ENCODE measurements at regions not wholly inside any gene's neighbourhood (a gene's known extent, or its start where the extent isn't known, plus 50 kb on each side); places are given as distances from the start of the nearest gene placed in this dataset.
A peak's percentile ranks its signal among the peaks of the same experiment; 100 is the strongest.
"Not testable (repeated sequence)": the region's sequence is repeated elsewhere in the genome, so short reads cannot be mapped to it uniquely, and the experiment has no call there.

DNA sequence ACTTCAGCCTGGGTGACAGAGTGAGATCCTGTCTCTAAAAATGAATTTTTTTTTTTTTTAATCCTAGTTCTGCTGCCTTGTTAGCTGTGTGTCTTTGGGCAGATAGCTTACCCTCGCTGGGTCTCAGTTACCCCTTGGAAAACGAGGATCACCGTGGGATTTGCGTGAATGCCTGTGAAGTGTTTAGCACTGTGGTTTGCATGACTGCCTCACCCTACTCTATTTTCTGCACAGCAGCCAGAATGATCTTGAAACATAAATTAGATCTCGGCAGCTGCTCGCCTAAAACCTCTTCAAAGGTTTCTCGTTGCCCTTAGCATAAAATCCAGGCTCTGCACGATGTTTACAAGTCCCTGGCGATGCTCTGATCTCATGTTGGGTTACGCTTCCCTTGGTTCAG, 71.2 kb upstream of the GRIN2A start:
- no peak overlapping the region for H3K4me2 ChIP-seq (ENCODE audit: low read length)
- H2AFZ ChIP-seq (ENCODE audit: low read depth, low read length) = no peak overlapping the region
- no peaks in the 10 kb centered on the region for H3K79me2 ChIP-seq (ENCODE audit: low read length)
- no peak overlapping the region for H3K9ac ChIP-seq (ENCODE audit: low read length)
- TF ChIP-seq CTCF (IDR thresholded peaks at IDR 0.05; ENCODE audit: low read depth, low read length) = no peak
- TF ChIP-seq EZH2phosphoT487 (IDR thresholded peaks at IDR 0.05; ENCODE audit: low read depth) = no peak
- no peaks in the 10 kb centered on the region for H3K9me3 ChIP-seq (ENCODE audit: insufficient read depth, low read length)
- H4K20me1 ChIP-seq (ENCODE audit: insufficient read depth, low read length) = no peaks in the 10 kb centered on the region
- no peaks in the 10 kb centered on the region for H3K36me3 ChIP-seq (replicated peaks; ENCODE audit: low read depth, low read length)
- H3K27me3 ChIP-seq (ENCODE audit: low read depth, low read length) = peaks cover 7% of the 10 kb centered on the region; the same call in 1 of the 2 replicates
- H3K4me1 ChIP-seq (ENCODE audit: low read length) = peaks cover 45% of the 10 kb centered on the region
- H3K27ac ChIP-seq (ENCODE audit: low read length) = no peak overlapping the region
- no peak overlapping the region for H3K4me3 ChIP-seq (ENCODE audit: low read length)

GRCh38 chr16:10255728-10256127, 73.5 kb upstream of the GRIN2A start:
- Histone ChIP-seq H3K9ac (ENCODE audit: low read length) (no peak overlapping the region), H3K9me3 (ENCODE audit: insufficient read depth, low read length) (no peaks in the 10 kb centered on the region), H3K4me2 (ENCODE audit: low read length) (no peak overlapping the region), H4K20me1 (ENCODE audit: insufficient read depth, low read length) (no peaks in the 10 kb centered on the region), H3K4me3 (ENCODE audit: low read length) (no peak overlapping the region), H3K27me3 (ENCODE audit: low read depth, low read length) (peaks cover 3% of the 10 kb centered on the region; the same call in 1 of the 2 replicates), H3K27ac (ENCODE audit: low read length) (no peak overlapping the region), H2AFZ (ENCODE audit: low read depth, low read length) (0 out of 2 replicates have a peak overlapping the region, but pooled peaks have one; percentile 49), H3K4me1 (ENCODE audit: low read length) (peaks cover 48% of the 10 kb centered on the region), H3K36me3 (replicated peaks; ENCODE audit: low read depth, low read length) (no peaks in the 10 kb centered on the region), H3K79me2 (ENCODE audit: low read length) (no peaks in the 10 kb centered on the region)
- TF ChIP-seq EZH2phosphoT487 (IDR thresholded peaks at IDR 0.05; ENCODE audit: low read depth) = no peak
- TF ChIP-seq CTCF (IDR thresholded peaks at IDR 0.05; ENCODE audit: low read depth, low read length) = no peak

DNA sequence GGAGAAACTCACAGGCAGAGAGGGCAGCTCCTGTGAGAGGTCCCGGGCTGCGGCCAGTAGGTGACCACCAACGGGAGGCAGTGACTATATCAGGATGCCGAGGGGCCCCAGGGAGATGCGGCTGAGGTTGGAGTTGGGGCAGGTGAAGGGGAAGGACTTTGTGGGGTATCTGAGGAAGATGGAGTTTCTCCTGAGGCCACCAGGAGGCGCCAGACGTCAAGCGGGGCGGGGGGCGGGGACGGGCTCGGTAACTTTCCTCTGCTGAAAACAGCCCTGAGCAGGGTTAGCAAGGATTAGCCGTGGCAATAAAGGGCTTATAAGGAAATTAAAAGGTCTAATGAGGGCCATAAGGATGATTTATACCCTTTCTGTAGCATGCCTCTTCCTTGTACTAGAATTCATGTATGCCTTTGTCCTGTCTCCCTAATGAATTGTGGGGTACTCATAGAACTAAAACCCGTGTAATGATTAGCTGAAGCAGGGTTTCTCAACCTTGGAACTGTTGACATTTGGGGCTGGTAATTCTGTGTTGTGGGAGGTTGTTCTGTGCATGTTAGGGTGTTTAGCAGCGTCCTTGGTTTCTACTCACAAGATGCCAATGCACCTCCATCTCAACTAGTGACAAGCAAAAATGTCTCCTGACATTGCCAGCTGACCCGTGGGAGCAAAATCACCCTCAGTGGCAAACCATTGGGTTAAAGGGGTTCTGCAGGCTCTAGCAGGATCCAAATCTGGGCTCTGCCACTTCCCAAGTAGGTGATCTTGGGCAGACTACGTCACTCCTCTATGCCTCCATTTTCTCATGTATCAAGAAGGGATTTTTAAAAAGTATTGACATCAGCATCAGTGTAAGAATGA, 74.8 kb upstream of the GRIN2A start:
- Histone ChIP-seq H2AFZ (ENCODE audit: low read depth, low read length) (peak overlapping the region; percentile 91), H3K4me2 (ENCODE audit: low read length) (peak overlapping the region; percentile 89), H3K9me3 (ENCODE audit: insufficient read depth, low read length) (no peaks in the 10 kb centered on the region), H3K9ac (ENCODE audit: low read length) (peak overlapping the region; percentile 52), H3K27ac (ENCODE audit: low read length) (peak overlapping the region; percentile 26), H3K36me3 (replicated peaks; ENCODE audit: low read depth, low read length) (no peaks in the 10 kb centered on the region), H3K4me3 (ENCODE audit: low read length) (peak overlapping the region; percentile 64), H4K20me1 (ENCODE audit: insufficient read depth, low read length) (no peaks in the 10 kb centered on the region), H3K4me1 (ENCODE audit: low read length) (peaks cover 45% of the 10 kb centered on the region), H3K27me3 (ENCODE audit: low read depth, low read length) (no peaks in the 10 kb centered on the region; the same call in 1 of the 2 replicates), H3K79me2 (ENCODE audit: low read length) (no peaks in the 10 kb centered on the region)
- TF ChIP-seq EZH2phosphoT487 (IDR thresholded peaks at IDR 0.05; ENCODE audit: low read depth) (no peak), CTCF (IDR thresholded peaks at IDR 0.05; ENCODE audit: low read depth, low read length) (peak; percentile 79)

GRCh38 chr16:10257642-10258251, 75.5 kb upstream of the GRIN2A start:
- H3K4me2 ChIP-seq (ENCODE audit: low read length) = peak overlapping the region; percentile 89
- not testable (repeated sequence) for H3K27me3 ChIP-seq (ENCODE audit: low read depth, low read length); H3K36me3 ChIP-seq (replicated peaks; ENCODE audit: low read depth, low read length); H3K9ac ChIP-seq (ENCODE audit: low read length); H3K4me3 ChIP-seq (ENCODE audit: low read length); H3K9me3 ChIP-seq (ENCODE audit: insufficient read depth, low read length); H3K79me2 ChIP-seq (ENCODE audit: low read length); H4K20me1 ChIP-seq (ENCODE audit: insufficient read depth, low read length)
- peak overlapping the region; percentile 91; the same call in 1 of the 2 replicates for H2AFZ ChIP-seq (ENCODE audit: low read depth, low read length)
- H3K4me1 ChIP-seq (ENCODE audit: low read length) = peaks cover 45% of the 10 kb centered on the region
- 0 out of 2 replicates have a peak overlapping the region, but pooled peaks have one; percentile 26 for H3K27ac ChIP-seq (ENCODE audit: low read length)
